GM12864 (cell line): ENCODE measurements at regions not wholly inside any gene's neighbourhood (a gene's known extent, or its start where the extent isn't known, plus 50 kb on each side); places are given as distances from the start of the nearest gene placed in this dataset.

Source experiments
- DNase-seq: peaks from one replicate; pipeline ENCODE4 v3.0.0-alpha.2; 2011; ENCODE audit warnings: low read depth
- H3K4me3 ChIP-seq: 2 replicates; pipeline ENCODE4 v1.5.1; 2011; ENCODE audit warnings: mild to moderate bottlenecking, low read depth, low read length, control low read depth
- CTCF ChIP-seq: IDR thresholded peaks from 2 replicates; pipeline ENCODE4 v1.5.1; 2011; ENCODE audit warnings: low read depth, mild to moderate bottlenecking, moderate library complexity, low read length, control low read depth, inconsistent platforms; ENCODE audit errors: missing control alignments

DNA sequence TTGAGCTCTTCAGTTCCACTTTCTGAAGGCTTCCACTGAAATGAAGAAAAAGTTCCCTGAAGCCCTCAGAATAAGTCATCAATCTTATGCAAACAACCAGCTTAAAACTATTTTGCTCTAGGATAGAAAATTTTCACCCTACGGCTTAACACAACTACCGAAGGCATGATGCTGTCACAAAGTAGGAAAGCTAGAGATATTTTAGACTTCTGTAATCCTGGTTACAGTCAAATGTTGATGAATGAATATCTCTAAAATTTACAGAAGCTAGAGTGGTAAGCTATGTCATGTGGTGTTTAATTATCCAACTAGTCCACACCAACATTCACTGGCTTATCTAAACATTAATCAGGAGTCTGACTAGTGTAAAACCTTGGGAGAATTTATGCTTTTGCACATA is 197.9 kb downstream of the SUCLA2 start:
- no peak for DNase-seq
- no peak for TF ChIP-seq CTCF
- H3K4me3 ChIP-seq, result no peak overlapping the region

DNA sequence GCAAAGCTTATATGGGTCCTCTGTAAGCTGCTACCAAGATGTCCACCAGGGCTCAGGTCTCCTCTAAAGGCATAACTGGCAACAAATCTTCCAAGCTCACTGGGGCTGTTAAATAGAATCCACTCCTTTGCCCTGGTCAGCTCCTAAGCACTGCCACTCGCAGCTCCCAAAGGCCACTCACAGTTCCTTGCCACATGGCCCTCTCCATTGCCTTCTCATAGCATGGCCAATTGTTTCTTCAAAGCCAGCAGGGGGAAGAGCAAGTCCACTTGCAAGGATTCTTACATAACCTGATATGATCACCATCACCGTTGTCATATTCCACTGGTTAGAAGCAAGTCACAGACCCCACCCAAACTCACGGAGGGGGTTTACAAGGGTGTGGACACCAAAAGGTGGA is 199.5 kb downstream of the SUCLA2 start:
- no peak for DNase-seq
- no peak overlapping the region for H3K4me3 ChIP-seq
- no peak for TF ChIP-seq CTCF

- TF ChIP-seq CTCF, result no peak
- no peak for DNase-seq
- H3K4me3 ChIP-seq, result no peak overlapping the region
Observed at GRCh38 chr13:47800593-47800992, 200.5 kb downstream of the SUCLA2 start.

DNA sequence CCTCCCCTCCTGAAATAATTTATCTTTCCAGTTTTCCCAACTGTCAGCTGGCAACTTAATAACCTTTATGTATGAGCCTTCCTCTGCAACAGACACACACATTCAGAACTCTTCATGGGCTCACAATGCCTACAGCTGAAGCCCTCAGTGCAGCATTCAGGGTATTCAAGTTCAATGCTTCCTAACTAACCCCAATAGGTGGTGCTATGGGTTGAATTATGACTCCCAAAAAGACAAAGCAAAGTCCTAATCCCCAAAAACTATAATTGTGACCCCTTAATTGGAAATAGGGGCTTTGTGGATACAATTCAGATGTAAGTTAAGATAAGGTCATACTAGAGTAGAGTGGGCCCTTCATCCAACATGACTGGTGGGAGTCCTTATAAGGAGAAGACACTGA is 202.2 kb downstream of the SUCLA2 start:
- no peak for DNase-seq
- TF ChIP-seq CTCF, result peak; percentile 35
- H3K4me3 ChIP-seq, result no peak overlapping the region

- no peak overlapping the region for H3K4me3 ChIP-seq
- DNase-seq, result no peak
- no peak for TF ChIP-seq CTCF
Observed at GRCh38 chr13:47798194-47798593, 202.9 kb downstream of the SUCLA2 start.

DNA sequence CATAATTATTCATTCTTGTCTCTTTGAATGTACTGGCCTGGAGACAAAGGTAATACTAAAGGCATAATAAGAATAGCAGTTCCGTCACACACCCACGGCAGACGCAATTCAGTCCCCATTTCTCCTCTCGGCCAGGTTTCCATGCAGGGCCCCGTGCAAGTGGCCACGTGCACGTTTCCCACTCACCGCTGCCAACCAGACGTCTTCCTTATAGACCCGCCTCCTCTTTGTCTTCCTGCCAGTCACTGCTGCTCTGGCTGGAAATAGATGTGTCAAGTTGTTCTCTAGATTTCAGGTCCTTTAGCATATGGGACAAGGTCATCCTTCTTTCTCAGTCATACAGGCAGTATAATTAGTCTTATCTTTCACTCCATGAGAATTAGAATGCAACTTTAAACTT is 204.3 kb downstream of the SUCLA2 start:
- DNase-seq, result no peak
- TF ChIP-seq CTCF, result no peak
- no peak overlapping the region for H3K4me3 ChIP-seq

DNA sequence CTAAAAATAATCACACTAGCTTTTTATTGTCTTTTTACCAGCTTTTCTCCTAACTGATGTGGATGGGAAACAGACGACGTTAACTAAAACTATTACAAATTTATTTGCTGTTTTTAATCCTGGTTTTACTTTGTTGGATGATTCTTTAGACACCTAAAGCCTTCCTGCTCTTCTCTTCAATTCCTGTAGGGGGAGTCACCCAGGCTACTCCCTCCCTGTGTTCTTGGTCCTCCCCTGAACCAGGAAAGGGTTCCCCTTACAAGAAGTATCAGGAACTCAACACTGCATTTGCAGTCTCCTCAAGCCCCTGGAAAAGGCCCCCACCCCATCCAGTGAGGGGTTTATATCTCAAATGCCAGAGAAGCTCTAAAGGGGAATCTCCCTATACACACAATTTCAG is 206.1 kb downstream of the SUCLA2 start:
- peak; percentile 69 for TF ChIP-seq CTCF
- no peak overlapping the region for H3K4me3 ChIP-seq
- no peak for DNase-seq
